ENCODE measurements at regions not wholly inside any gene's neighbourhood (a gene's known extent, or its start where the extent isn't known, plus 50 kb on each side); places are given as distances from the start of the nearest gene placed in this dataset.

DNA sequence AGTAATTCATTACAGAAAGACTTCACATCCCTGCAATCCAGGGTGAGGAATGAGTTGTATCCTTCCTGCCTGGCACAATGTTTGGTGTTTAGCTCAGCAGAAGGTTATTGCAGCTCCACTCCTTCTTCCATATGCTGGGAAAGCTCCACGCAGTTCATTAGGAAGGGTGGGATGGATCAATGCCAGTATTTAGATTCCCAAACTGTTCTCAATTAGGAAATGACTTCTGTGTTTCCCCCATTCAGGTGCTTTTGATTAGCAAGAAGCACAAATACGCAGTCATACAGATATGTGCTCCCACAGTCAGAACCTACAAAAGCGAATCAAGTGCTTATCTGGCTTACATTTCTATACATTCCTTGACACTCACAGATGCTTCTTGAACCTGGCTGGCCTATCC is 340.6 kb downstream of the NYAP2 start:
- no peak for DNase-seq (ENCODE audit: low read depth)

DNA sequence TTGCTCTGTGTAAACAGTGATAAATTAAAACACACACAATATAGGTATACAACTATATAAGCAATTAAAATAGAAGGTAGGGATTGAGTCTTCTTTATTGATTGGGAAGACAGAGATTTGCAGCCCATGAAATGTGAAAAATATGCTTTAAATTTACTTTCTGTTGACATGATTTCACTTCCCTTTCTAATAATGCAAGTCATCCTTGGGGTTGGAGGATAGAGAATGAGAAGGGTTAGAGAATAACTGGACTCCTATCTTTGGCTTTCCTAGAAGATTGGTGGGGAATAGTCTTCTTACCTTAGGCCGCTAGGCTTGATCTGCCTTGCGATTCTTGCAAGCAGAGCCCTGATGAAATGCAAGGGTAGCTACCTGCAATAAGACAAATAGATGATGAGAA is 339.8 kb downstream of the NYAP2 start:
- DNase-seq (ENCODE audit: low read depth): no peak

DNA sequence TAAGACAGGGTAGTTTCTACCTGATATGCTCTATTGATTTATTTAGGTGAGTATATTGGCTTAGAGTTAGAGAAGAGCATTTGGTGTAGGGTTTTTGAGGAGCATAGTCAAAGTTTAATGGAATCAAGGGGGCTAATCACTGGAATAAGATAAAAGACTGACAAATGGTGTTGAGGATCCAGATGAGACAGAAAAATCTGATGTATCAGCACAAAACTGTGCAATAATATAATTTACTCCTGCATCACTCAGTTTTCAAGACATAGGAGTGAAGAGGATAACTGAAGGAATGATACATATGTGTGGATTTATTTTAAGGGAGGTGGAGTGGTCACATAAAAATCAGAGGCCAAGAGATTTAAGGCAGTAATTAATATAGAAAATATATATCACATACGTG is 339.2 kb downstream of the NYAP2 start:
- DNase-seq (ENCODE audit: low read depth): no peak

DNA sequence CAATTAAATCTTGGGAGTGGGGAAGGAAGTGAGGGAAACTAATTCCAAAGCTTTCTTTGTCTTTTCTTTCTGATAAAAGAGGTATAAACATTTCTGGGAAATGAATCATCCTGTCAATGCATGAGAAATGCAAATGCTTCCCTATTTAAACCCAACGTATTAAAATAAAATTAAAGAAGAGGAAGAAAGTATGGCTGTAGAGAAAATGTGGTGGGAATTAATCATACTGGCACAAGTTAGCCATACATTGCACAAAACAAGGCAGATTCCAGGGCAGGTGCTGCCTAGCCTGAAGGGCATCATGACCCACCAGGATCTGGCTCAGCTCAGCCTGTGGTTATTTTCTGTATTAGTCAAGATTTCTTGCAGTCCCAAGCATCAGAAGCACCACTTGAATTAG is 338.0 kb downstream of the NYAP2 start:
- DNase-seq (ENCODE audit: low read depth): no peak

DNA sequence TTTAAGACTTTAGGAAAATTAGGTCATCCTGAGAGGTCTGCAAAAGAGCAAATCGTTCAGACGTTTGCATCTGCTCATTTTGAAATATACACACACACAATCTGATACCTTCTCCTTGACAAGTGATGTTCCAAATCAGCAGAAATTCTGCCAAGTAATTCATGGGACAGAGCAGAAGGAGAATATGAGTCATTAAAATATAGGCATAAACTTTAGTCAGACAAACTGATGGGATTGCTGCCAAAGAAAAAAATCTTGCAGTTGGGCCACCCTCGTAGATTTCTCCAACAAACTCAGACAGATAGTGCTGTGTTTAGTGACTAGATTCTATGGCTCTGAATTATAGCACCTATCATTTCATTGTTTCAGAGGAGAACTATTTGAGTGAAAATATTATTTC is 336.3 kb downstream of the NYAP2 start:
- DNase-seq (ENCODE audit: low read depth): peak; percentile 80

DNA sequence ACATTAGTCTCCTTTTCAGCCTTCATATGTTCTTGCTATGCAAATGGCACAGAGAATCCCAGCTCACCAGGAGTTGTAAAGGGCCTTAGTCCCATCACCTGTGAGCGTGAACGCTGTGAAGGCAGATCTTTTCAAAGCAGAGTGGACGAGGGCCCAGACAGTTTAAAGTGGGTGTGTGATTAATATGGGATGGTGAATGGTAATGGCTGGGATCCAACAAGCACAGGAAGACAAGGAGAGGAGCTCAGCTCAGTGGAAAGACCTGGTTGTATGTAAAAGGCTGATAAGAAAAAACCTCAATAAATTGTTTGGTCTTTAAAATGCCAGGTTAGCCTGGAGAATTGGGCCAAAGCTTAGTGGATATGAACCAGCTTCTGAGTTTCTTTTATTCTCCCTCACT is 326.2 kb downstream of the NYAP2 start:
- no peak for DNase-seq (ENCODE audit: low read depth)

All from stromal cell of bone marrow (primary cell).